Stimulated activated CD4-positive, alpha-beta T cell treated with anti-CD3 and anti-CD28 coated beads, Interleukin-1b, Interleukin-23, amount 100 ng/mL, for 4 hours (primary cell): ENCODE measurements at regions not wholly inside any gene's neighbourhood (a gene's known extent, or its start where the extent isn't known, plus 50 kb on each side); places are given as distances from the start of the nearest gene placed in this dataset.
"Not testable (repeated sequence)": the region's sequence is repeated elsewhere in the genome, so short reads cannot be mapped to it uniquely, and the experiment has no call there.

Experiments
- DNase-seq, 2 donors: peaks; one replicate each; pipeline ENCODE4 v3.0.0-alpha.2; 2020; ENCODE audit warnings: low read depth in 2 of 2

- no peak for DNase-seq
Measured at GRCh38 chr11:81192516-81192915, 1541.1 kb downstream of the FAM181B start.

GRCh38 chr11:81190546-81190945 is 1543.1 kb downstream of the FAM181B start:
- no peak for DNase-seq

DNA sequence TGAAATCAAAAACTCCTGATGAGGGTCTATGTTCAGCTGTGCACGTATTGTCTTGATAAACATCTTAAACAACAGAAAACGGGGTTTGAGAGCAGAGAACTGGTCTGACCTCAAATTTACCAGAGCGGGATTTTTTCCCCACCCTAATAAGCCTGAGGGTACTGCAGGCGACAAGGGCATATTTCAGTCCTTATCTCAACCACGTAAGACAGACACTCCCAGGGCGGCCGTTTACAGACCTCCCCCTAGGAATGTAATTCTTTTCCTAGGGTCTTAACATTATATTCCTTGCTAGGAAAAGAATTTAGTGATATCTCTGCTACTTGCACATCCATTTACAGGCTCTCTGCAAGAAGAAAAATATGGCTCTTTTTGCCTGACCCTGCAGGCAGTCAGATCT is 1546.6 kb downstream of the FAM181B start:
- DNase-seq, result not testable (repeated sequence)

GRCh38 chr11:81174646-81175330 is 1558.9 kb downstream of the FAM181B start:
- DNase-seq, result no peak

DNA sequence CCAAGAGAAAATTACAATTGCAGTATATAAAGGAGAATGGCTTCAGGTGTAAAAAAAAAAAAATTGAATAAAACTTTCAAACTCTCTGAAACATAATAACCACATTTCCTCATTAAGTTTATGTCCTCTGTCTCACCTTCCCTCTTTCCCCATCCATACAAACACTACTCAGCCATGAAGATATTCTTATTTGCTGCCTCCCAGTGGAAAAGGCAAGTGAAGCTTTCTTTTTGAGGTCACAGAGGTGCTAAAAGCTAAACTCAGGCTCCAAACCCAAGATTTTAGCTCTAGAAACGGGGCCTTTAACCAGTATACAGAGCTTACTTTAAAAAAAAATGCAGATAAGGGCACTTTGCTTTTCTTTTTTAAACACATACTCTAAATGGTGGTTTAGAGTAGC is 1568.5 kb downstream of the FAM181B start:
- no peak for DNase-seq

GRCh38 chr11:81159900-81160299 is 1573.8 kb downstream of the FAM181B start:
- DNase-seq, result no peak

DNA sequence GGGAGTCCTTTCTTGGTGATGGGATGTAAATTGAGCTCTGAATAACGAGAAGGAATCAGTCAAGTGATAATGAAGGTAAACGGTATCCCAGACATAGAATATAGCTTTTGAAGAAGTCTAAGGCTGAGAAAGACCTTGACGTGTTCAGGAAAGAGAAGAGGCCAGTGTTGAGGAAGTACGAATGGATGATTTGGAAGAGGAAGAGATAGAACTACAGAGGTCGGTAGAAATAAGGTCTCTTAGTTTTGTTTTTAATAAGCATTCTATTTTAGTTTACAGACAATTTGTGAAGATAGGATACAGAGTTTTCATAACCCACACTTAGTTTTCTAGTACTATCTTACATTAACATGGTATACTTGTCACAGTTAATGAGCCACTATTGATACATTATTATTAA is 1598.1 kb downstream of the FAM181B start:
- DNase-seq, result no peak

GRCh38 chr11:81129618-81130017 is 1604.0 kb downstream of the FAM181B start:
- no peak for DNase-seq

- DNase-seq, result no peak
Measured at GRCh38 chr11:81112718-81113117, 1620.9 kb downstream of the FAM181B start.

DNA sequence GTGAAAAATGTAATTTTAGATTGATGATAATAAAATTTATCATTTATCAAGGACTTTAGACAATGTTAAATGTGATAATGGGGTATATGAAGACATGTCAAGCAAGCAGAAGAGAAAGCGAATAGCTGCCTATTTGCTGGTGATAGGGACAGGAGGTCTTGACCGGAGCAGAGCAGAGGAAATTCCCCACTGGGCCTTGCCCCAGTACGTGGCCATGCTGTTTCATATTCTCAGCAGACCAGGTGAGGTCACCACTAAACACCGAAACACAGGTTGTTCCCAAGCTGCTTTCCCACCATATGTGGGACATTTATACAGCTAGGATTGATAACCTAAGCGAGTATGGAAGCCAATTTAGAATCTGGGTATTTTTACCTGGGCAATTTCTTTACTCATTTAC is 1629.6 kb downstream of the FAM181B start:
- DNase-seq, result no peak

GRCh38 chr11:81098471-81098870 is 1635.2 kb downstream of the FAM181B start:
- DNase-seq, result no peak

- no peak for DNase-seq
Measured at GRCh38 chr11:81092522-81092921, 1641.1 kb downstream of the FAM181B start.

GRCh38 chr11:81089242-81089641 is 1644.4 kb downstream of the FAM181B start:
- no peak for DNase-seq

GRCh38 chr11:81080476-81080875 is 1639.6 kb upstream of the TENM4 start:
- no peak for DNase-seq

- no peak for DNase-seq
Measured at GRCh38 chr11:81072273-81072672, 1631.4 kb upstream of the TENM4 start.

DNA sequence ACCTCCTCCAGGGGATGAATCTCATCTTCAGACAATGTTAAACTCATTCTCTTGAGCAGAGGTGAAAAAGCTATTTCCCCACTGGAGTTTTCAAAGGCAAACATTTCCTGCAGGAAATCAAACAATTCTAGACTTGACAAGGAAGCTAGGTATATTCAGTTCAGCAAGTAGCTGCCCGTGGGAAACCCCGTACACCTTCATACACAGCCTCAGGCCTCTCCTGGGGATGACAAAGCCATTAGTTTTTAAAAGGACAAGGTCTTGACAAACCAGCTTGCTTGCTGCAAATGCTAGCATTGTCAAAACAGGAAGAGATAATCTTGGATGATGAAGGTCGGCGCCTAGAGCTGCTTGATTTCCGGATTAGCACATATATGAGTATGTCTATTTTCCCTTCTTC is 1630.8 kb upstream of the TENM4 start:
- no peak for DNase-seq

DNA sequence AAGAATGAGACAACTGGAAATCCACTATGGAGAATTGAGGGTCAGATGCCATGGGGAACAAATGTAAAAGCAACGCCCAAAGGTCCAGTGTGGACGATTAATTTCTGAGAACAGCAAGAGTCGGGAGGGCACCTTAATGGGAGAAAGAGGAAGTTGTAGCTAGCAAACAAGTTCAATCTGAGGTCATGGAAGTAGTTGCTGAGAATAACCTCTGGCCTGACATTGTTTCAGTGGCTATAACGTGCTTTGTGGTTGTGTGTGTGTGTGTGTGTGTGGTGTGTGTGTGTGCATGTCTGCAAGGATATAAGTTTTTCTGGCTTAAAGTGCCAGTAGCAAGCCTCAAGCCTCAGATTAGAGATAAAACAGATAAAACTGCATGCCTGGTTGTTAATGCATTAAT is 1630.1 kb upstream of the TENM4 start:
- no peak for DNase-seq

DNA sequence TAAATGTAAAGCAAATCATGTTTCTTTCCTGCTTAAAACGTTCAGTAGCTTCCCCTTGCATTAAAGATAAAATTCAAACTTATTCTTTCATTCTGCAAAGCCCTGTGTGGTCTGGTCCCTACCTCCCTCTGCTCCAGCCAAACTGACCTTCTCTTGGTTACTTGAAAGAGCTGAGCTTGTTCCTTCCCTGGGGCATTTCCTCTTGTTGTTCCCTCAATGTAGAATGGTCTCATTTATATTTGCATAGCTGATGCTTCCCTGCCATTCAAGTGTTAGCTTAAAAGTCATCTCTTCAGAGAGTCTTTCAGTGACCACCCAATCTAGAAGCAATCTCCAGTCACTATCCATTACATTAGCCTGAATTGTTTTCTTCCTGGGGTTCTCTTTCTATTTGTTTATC is 1618.5 kb upstream of the TENM4 start:
- DNase-seq, result no peak

DNA sequence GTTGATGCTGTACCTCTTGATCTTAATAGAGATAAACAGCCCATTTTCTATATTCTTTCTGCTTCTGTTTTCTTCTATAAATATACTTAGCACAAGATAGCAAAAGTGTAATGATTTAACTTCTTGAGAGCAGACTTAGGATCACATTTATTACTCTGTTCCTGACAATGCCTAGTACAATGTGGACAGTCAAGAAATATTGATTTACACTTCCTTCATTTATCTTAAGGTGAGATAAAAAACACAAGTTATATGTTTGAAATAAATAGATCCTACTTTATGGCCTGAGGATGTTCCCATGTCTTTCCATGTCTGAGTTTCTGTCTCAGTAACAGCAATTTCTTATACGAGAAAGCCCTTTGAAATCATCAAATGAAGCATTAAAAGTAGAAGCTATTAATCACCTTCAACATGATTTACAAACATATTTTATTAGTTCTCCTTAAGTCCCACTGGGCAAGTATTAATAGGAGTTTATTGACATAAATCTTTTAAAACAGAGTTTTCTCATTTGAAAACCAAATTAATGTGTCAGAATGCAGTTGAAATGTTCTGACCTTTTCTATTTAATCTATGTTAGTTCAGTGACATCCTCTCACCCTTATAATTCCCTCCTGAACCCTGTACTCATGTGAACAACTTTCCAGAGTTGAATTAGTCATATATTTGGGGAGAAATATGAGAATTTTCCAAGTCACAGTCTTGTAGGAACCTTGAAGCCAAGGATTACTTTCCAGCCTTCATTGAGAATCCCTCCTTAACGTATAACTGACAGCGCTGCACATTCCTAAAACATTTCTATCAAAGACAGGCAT is 1611.7 kb upstream of the TENM4 start:
- DNase-seq, result no peak

DNA sequence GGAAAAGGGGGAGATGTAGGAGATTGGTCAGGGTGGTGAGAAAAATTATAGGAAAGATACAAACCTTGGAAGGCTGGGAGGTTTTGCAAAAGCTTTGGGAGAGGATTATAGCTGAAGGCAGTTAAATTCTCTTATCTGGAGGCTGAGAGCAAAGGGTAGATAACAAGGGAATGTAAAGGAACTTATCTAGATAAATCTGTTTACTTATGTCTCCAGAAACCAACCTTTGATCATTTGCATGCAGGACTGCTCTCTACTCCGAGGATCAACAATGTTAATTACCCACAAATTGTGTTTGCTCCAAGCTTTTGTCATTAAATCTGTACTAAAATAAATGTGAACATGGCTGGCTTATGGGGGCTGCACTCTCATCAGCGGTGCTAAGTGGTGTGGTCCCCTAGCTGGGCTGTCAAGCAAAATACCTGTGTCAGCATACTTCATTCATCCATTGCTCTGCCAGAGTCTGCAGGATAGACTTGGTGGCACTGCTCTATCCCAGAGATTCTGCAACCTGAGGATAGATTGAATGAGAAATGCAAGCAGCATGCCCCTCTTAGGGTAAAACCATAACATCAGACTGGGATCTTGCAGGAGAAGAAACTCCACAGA is 1599.2 kb upstream of the TENM4 start:
- no peak for DNase-seq

DNA sequence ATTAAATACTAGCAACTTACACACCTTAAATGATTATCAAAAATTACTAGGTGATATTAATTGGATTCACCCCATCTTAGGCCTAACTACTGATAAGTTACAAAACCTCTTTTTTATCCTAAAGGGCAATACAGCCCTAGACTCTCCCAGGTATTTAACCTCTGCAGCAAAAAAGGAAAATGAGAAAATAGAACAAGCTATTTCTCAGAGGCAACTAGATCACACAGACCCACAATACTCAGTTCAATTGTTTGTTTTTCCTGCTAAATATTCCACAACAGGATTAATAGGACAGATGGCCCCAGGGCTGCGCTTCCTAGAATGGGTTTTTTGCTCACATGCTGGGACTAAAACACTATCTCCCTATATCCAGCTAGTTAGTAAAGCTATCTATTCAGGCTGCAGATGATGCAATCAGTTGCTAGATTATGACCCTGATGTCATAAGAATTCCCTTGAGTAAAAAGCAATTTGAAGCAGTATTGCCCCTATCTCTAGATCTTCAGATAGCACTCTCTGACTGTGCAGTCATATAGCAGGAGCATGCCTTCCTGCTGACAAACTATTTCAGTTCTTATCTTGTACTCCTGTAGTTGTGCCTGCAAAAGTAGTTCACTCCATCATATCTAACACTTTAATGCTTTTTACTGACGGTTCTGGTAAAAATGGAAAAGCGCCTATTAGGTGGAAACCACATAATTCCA is 1595.5 kb upstream of the TENM4 start:
- no peak for DNase-seq

DNA sequence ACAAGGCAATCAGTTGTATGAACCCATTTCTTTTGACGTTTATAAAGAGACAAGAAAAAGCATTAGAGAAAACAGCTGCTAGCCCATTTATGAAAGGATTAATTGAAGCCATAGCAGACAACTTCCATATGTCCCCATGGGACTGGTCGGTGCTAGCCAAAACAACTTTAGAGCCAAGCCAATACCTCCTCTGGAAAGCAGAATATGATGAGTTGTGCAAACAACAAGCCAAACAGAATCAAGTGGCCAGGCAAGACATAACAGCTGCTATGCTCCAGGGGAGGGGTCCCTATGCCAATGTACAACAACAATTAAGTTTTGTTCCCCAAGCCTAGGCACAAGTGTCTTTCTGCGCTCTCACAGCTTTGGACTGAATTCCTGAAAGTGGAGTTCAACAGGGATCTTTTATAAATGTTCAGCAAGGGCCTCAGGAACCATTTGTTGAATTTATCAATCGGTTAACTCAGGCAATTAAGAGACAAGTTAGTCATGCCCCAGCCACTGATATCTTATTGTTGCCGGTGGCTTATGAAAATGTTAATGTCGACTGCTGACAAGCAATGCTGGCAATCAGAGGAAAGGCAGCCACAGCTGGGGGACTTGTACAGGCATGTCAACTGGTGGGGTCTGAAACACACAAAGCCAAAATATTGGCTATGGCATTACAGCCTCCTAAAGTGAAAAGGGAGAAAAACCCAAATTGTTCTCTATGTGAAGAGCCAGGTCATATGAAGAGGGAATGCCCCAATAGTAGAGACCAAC is 1593.1 kb upstream of the TENM4 start:
- DNase-seq, result no peak
